LNCaP clone FGC (cell line): ENCODE measurements at regions not wholly inside any gene's neighbourhood (a gene's known extent, or its start where the extent isn't known, plus 50 kb on each side); places are given as distances from the start of the nearest gene placed in this dataset.

Source experiments
- DNase-seq: peaks from one replicate; pipeline ENCODE4 v3.0.0-alpha.2; 2011; ENCODE audit warnings: low read depth
- H3K4me3 ChIP-seq: 2 replicates; pipeline ENCODE4 v1.5.1; 2011; ENCODE audit warnings: mild to moderate bottlenecking, low read depth, low read length, control low read depth
- CTCF ChIP-seq: IDR thresholded peaks from 2 replicates; pipeline ENCODE4 v1.5.1; 2012; ENCODE audit warnings: mild to moderate bottlenecking; ENCODE audit not compliant: control insufficient read depth, insufficient read depth; ENCODE audit errors: extremely low read depth

GRCh38 chr19:29295285-29295684 is 82.3 kb upstream of the UQCRFS1 start:
- TF ChIP-seq CTCF: no peak

GRCh38 chr19:29297381-29297780 is 84.4 kb upstream of the UQCRFS1 start:
- H3K4me3 ChIP-seq: no peak overlapping the region
- TF ChIP-seq CTCF: no peak
- DNase-seq: no peak

More at GRCh38 chr19:29295285-29295684, 82.3 kb upstream of the UQCRFS1 start:
- no peak for DNase-seq
- H3K4me3 ChIP-seq: no peak overlapping the region

- no peak for DNase-seq
- TF ChIP-seq CTCF: no peak
- no peak overlapping the region for H3K4me3 ChIP-seq
Measured at GRCh38 chr19:29299416-29300380, 86.7 kb upstream of the UQCRFS1 start.

- no peak for DNase-seq
- TF ChIP-seq CTCF: no peak
- H3K4me3 ChIP-seq: no peak overlapping the region
Measured at GRCh38 chr19:29302002-29302928, 89.3 kb upstream of the UQCRFS1 start.

GRCh38 chr19:29303069-29303718 is 90.2 kb upstream of the UQCRFS1 start:
- no peak for DNase-seq
- no peak overlapping the region for H3K4me3 ChIP-seq
- no peak for TF ChIP-seq CTCF

- H3K4me3 ChIP-seq: no peak overlapping the region
- no peak for TF ChIP-seq CTCF
- DNase-seq: no peak
Measured at GRCh38 chr19:29303719-29304090, 90.8 kb upstream of the UQCRFS1 start.
